Mucosa of descending colon (tissue), 3 donors: ENCODE measurements at regions not wholly inside any gene's neighbourhood (a gene's known extent, or its start where the extent isn't known, plus 50 kb on each side); places are given as distances from the start of the nearest gene placed in this dataset.

Source experiments
- ATAC-seq: fragments of 200-7000 bp; cut with Tn5 transposase; one replicate; pipeline ENCODE4 v1.9.1; 2020; ENCODE audit warnings: mild to moderate bottlenecking, moderate library complexity
- DNase-seq, 3 donors: peaks; one replicate each; pipeline ENCODE4 v3.0.0-alpha.2; 2020
- H3K36me3 ChIP-seq: fragments of 200-600 bp; one replicate; pipeline ENCODE4 v1.8.0; 2021; ENCODE audit warnings: low read depth, mild to moderate bottlenecking
- H3K4me1 ChIP-seq: fragments of 200-600 bp; one replicate; pipeline ENCODE4 v1.8.0; 2021; ENCODE audit warnings: low read depth, mild to moderate bottlenecking
- H3K4me3 ChIP-seq: fragments of 200-600 bp; one replicate; pipeline ENCODE4 v1.8.0; 2021; ENCODE audit warnings: mild to moderate bottlenecking
- H3K9me3 ChIP-seq: fragments of 200-600 bp; one replicate; pipeline ENCODE4 v1.8.0; 2021; ENCODE audit warnings: mild to moderate bottlenecking
- CTCF ChIP-seq: fragments of 200-600 bp; IDR thresholded peaks from one replicate; pipeline ENCODE4 v1.8.0; 2022; ENCODE audit warnings: antibody characterized with exemption, mild to moderate bottlenecking
- intact Hi-C, 2 donors: fragments of 100-400 bp; cut with DNase I in 1 of 2; cut with micrococcal nuclease in 1 of 2; formaldehyde crosslinking; loops; one replicate each; pipeline versions ENCODE4 v1.11.0 to v1.11.1; 2022; cut with DNase I, micrococcal nuclease
- donor health status: DM: no; HTN: no; CAD: no; lungs with moderate emphysema.
- donor health status: DM: no; HTN: no; CAD: no.
- donor health status: DM: no; HTN: yes; CAD: no.

GRCh38 chrX:6812087-6812486 is 277.2 kb upstream of the VCX3A start:
- ATAC-seq: no peak

GRCh38 chrX:6810776-6811175 is 275.9 kb upstream of the VCX3A start:
- TF ChIP-seq CTCF: no peak
- no peaks in the 10 kb centered on the region for H3K9me3 ChIP-seq
- H3K4me1 ChIP-seq: no peaks in the 10 kb centered on the region
- no peak for ATAC-seq
- no peak overlapping the region for H3K4me3 ChIP-seq
- no peaks in the 10 kb centered on the region for H3K36me3 ChIP-seq
- intact Hi-C loops: no loop called here
- DNase-seq: no peak

More at GRCh38 chrX:6812087-6812486, 277.2 kb upstream of the VCX3A start:
- no peaks in the 10 kb centered on the region for H3K4me1 ChIP-seq
- TF ChIP-seq CTCF: no peak
- no peak for DNase-seq
- H3K4me3 ChIP-seq: no peak overlapping the region
- intact Hi-C loops: no loop called here
- H3K36me3 ChIP-seq: no peaks in the 10 kb centered on the region
- H3K9me3 ChIP-seq: no peaks in the 10 kb centered on the region

- Histone ChIP-seq H3K4me3 (no peak overlapping the region), H3K36me3 (no peaks in the 10 kb centered on the region), H3K4me1 (no peaks in the 10 kb centered on the region), H3K9me3 (no peaks in the 10 kb centered on the region)
- intact Hi-C loops: no loop called here
- ATAC-seq (no peak), DNase-seq (no peak)
- TF ChIP-seq CTCF: no peak
Measured at GRCh38 chrX:6803607-6804006, 268.7 kb upstream of the VCX3A start.

- H3K9me3 ChIP-seq: no peaks in the 10 kb centered on the region
- H3K4me3 ChIP-seq: no peak overlapping the region
- H3K36me3 ChIP-seq: no peaks in the 10 kb centered on the region
- ATAC-seq: no peak
- intact Hi-C loops: no loop called here
- no peak for DNase-seq
- H3K4me1 ChIP-seq: no peaks in the 10 kb centered on the region
- TF ChIP-seq CTCF: no peak
Measured at GRCh38 chrX:6793000-6793399, 258.1 kb upstream of the VCX3A start.

- no peaks in the 10 kb centered on the region for H3K9me3 ChIP-seq
- H3K36me3 ChIP-seq: no peaks in the 10 kb centered on the region
- intact Hi-C loops: no loop called here
- no peak for TF ChIP-seq CTCF
- DNase-seq (no peak), ATAC-seq (no peak)
- H3K4me1 ChIP-seq: no peaks in the 10 kb centered on the region
- no peak overlapping the region for H3K4me3 ChIP-seq
Measured at GRCh38 chrX:6783912-6784311, 249.0 kb upstream of the VCX3A start.

GRCh38 chrX:6782831-6783230 is 247.9 kb upstream of the VCX3A start:
- Histone ChIP-seq H3K36me3 (no peaks in the 10 kb centered on the region), H3K4me3 (no peak overlapping the region), H3K4me1 (no peaks in the 10 kb centered on the region), H3K9me3 (no peaks in the 10 kb centered on the region)
- intact Hi-C loops: no loop called here
- ATAC-seq (no peak), DNase-seq (no peak)
- no peak for TF ChIP-seq CTCF
